Stimulated activated CD4-positive, alpha-beta T cell treated with anti-CD3 and anti-CD28 coated beads, Interleukin-4, amount 100 ng/mL, for 4 hours (primary cell): ENCODE measurements at regions not wholly inside any gene's neighbourhood (a gene's known extent, or its start where the extent isn't known, plus 50 kb on each side); places are given as distances from the start of the nearest gene placed in this dataset.

Experiments
- DNase-seq, 2 experiments: peaks; one replicate each; pipeline ENCODE4 v3.0.0-alpha.2; 2020

DNA sequence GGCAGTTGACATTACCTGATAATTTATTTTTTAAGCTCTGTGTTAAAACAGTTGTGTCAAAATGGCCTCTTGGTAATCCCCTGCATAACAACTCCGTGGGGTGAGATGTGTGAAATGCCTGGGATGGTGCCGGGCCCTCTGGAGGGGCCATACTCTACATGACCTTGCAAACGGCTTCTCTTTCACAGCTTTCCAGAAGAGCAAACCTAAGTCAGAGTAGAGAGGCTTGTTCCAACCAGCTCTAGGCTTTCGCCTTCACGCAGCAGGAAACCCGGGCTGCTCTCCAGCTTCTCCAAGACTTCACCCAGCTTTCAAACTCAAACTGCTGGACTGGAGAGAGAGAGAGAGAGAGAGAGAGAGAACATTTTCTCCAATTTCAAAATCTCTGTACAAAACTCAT, 120.1 kb downstream of the SNX18 start:
- DNase-seq = no peak

DNA sequence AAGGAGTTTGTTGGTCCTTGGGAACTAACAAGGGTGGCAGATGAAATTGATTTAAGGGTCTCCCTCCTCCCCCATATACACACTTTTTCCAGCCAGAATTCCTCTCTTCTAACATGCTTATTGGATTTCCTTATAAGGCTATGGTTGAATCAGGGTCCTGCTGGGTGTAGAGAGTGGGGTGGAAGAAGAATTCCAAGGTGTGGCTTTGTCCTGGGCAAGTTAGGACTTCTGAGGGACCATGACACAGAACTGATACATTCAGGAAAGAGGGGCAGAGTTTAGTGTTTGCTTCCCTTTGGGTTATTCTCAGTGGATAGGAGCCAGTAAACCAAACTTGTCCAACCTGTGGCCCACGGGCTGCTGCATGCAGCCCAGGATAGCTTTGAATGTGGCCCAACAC, 116.5 kb downstream of the SNX18 start:
- DNase-seq = no peak

DNA sequence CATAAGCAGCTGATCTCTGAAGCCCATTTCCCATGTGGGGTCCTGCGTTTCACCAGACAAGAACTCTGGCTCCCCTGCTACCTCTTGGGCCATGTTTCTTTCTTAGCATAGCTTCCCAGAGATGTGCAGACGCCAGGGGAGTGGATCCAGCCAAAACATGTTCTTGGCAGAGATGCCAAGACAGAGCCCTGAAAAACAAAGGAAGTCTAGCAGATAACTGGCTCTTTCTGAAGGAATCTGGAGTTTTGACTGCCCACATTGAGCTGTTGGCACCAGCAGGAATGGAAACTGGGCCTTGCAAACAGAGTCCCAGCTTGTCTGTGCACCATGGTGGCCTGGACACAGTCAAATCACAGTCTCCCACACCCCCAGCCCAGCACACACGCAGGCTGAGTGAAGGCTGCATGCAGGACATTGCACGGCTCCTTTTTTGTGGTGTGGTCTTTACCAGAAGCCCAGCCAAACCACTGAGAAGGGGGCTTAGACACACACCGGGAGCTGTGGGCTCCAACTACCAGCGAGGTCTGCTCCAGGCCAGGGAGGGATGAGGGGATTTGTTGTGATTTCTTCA, 114.7 kb downstream of the SNX18 start:
- no peak for DNase-seq

DNA sequence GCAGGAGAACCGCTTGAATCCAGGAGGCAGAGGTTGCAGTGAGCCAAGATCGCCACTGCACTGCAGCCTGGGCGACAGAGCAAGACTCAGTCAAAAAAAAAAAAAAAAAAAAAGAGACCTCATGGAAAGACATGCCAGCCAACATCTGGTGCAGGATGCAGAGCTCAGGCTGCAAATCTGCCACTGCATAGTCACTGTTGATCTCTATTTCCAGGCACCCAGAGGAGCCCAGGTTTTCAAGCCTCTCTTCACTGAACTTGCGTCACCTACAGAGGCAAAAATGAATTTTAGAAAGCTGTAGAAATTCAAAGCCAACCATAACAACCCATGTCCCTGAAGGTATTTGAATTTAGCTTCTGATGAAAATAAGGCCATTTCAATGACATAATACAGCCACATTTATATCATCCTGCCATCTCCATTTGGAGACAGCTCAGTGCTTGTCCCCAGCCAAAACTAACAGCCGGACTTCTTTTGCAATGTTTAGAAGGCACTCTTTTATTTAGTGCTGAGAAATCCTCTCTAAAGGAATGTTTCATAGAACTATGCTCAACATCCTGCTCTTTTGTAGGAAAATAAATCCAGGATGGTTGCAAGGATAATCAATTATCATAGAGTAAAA, 113.3 kb downstream of the SNX18 start:
- no peak for DNase-seq

DNA sequence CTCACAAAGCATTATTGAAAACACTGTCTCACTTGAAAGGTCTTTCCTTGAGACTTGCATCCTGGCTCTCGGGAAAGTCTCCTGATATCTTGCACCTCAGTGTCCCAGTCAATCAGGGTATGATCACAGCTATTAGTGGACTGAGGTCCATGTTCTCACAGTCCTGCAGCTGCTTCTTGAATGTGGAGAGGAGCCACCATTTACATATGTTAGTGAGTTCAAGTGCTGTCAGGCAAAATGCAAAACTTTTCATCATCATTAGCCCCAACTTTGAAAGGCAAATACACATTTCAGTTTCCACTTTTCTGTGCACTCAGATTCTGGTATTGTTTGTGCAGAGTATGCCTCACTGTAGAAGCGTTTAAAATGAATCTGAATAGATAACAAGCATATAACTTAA, 111.6 kb downstream of the SNX18 start:
- no peak for DNase-seq

DNA sequence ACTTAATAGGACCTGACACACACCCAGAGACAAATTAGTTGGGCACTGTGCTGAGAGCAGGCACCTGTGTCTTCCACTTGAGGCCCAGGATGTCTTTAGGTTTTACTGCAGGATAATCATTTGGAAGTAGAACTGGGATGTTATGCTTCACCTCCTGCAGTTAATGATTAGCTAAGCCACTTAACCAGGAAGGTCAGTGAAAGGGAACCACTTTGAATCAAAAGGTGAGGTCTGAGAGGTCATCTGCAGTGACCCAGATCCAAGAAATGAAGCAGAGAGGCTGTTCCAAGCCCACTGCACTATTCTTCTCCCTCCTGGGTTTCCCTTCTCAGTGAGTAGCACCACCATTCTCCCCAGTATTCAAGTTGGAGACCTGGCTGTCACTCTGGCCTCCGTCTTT, 110.5 kb downstream of the SNX18 start:
- no peak for DNase-seq

DNA sequence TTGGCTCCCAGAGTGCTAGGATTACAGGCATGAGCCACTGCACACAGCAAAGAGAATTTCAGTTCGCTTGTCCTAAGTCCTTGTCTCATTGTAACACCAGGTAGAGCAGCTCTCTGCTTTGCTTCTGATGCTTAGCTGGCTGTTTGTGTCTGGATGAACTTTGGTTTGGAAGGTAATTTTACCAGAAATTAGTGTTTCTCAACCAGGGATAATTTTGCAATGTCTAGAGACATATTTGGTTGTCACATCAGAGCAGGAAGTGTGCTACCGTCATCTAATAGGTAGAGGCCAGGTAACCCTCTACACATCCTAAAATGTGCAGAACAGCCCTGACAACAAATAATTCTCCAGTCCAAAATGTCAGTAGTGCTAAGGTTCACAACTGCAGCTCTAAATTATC, 108.8 kb downstream of the SNX18 start:
- DNase-seq = no peak

DNA sequence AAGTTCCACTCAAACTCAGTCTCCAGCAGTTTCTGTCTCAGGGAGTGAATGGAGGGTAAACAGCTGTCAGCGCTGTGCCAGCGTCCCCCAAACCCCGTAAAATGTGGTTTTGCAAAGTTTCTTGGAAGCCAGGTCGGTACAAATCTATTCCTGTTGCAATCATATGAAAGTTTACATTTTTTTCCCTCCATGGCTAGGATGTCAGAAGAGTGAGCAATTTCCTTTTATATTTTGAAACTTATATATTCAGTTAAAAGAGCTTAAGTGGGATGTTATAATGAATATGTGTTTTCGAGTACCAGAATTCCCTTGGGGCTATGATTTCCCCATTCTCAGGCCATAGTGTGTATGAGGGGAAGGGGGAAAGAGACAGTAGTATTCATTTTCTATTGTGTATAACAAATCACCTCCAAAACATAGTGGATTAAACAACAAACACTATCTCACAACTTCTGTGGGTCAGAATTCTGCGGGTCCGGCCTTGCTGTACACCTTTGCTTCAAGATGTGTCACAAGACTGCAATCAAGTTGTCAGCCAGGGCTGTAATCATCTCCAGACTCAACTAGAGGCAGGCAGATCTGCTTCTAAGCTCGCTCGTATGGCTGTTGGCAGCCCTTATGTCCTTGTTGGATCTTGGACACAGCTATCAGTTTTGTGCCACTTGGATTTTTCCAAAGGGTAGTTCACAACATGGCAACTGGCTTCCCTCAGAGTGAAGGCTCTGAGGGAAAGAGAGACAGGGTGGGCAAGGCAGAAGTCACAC, 107.4 kb downstream of the SNX18 start:
- DNase-seq = no peak

DNA sequence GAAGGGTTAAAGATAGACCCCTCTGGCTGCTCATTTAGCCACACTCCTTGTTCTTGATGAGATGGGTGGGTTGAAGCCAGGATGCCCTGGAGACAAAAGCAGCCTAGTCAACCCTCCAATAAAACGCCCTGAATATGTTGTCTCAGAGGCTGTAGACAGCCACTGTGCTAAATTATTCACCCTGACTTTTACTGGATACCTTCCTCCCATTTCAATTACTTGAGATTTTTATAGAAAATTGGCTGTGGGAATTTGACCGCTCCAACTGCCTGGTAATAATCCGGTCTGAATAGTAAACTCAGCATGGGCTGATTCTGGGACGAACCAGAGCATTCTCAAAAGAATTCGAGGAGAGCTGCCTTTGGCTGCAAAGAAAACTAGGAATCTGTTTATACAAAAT, 104.2 kb downstream of the SNX18 start:
- DNase-seq = no peak

DNA sequence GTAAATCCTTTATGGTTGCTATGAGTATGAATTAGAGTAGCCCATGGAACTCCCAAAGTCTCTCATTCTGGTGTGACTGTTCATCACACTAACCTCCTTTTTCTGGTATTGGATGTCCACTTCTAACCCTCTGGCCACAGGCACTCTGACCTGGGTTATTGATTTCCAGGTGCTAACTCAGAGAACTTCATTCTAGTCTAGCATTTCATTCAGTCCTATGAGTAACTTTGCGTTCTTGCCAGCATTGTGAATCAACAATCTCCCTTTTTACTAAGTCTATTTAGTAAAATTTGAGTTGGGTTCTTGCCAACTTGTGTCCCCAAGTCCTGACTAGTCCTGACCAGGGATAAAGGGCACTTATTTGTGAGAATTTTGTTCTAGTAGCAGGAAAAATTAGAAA, 103.5 kb downstream of the SNX18 start:
- DNase-seq = no peak

DNA sequence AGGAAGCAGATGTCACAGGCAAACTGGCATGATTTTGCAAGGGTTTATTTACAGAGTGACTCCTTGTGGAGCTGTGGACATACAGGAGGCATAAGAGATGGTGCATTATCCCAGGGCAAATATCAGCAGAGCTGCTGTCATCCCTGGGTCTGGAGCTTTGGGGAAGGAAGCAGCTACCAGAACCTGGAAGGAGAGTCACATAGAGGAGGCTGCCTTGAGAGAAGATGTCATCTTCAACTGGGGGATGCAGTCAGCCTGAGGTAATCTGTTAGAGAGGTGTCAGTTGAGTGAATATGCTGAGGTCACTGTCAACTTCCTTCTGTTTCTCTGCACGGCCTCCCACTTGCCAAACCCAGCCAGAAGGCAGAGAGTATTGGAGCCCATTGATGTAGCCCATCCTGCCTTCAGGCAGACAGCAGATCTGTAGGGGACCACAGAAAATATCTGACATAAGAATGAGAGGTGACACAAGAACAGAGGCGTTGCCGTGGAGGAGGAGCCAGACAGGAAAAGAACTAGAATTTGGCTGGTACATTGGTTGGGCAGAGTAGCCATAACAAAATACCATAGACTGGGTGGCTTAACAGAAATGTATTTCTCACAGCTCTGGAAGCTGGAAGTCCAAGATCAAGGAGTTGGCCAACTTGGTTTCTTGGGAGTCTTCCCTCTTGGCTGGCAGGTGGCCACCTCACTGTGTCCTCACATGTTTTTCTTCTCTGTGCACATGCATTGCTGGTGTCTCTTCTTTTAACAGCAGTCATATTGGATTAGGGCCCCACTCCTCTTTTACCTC, 102.8 kb downstream of the SNX18 start:
- DNase-seq = no peak

DNA sequence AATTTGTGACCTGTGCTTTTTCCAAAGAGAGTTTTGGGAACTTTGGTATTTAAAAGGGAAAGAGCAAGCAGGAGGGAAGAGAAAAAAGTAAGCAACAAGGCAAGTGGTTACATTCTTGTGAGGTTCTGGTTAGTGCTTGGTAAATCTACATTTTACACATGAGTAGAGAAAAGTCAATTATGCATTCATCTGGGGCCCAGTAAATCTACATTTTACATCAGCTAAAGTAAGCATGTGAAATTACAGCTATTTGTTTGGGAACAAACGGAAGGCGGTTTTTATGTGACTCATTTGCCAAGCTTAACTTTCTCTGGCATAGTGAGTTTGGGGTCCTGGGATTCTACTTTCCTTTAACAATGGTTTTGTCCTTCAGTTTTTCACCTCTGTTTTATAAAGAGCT, 102.2 kb downstream of the SNX18 start:
- no peak for DNase-seq

DNA sequence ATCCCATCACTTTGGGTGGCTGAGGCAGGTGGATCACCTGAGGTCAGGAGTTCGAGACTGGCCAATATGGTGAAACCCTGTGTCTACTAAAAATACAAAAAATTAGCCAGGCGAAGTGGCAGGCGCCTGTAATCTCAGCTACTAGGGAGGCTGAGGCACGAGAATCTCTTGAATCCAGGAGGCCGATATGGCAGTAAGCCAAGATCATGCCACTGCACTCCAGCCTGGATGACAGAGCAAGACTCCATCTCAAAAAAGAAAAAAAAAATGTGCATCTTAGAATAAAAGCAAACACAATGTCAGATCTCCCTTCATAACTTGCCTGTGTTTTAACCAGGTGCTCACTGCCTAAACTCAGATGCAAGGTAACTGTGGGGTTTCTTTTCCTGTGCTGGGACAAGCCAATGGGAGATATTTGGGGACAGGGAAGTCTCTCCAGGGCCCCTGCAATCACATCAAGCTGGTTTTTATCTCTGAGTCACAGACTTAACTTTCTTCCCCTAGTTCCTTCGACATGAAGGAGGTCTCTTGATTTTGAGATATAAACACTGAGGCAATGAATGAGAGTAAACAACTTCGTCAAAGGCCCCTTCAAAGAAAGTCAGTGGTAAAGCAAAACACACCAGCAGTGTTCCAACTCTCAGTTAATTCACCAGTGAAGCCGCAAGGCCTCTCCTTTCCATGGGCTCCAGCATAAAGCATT, 99.1 kb downstream of the SNX18 start:
- no peak for DNase-seq

DNA sequence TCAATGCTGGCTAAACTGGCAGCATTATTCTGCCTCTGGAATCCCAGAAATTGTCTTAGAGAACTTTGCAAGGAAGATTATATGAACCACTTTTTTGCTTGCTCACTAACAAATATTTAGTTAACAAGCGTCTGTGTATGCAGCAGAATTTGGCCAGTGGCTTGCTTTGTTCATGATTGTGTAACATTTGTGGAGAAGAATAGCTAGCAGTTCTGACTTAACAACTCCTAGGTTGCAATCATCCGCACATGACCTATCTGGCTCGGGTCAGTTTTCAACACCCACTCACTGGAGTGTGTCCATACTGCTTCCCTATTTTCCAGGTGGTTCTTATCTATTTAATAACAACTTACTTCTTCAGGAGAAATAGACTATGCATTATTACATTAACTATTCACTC, 98.5 kb downstream of the SNX18 start:
- DNase-seq = no peak

DNA sequence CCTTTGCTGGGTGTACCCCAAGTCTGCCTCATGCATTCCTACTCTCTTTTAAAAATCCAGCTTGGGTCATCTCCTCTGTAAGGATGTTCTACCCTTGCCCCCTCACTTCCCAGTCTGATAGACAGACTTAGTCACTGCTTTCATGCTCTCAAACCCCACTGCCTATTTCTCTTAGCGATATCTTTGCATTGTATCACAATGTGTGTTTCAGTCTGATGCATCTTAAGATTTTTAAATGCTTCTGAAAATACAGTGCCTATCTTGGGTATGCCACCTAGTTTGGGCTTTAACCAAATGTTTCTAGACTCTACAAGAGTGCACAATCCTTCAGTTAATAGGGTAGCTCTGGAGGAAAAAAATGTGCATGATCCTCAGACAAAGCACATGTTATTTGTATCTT, 97.8 kb downstream of the SNX18 start:
- no peak for DNase-seq

DNA sequence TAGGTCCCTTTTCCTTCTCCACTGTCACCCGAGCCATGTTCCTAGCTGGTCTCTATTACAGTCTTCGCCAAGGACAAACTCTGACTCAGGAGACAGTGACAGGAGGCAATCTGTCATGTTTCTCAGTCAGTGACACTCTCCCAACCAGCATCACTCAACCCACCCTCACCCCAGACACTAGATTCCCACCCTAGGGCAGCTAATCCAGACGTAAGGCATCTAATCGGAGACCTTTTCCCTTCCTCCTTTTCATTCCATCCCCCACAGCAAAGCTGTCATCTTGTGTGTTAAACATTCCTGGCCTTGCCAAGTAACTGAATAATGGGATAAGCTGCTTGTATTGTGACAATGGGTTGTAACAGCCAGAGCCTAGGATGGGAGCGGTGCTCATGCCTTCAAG, 95.2 kb downstream of the SNX18 start:
- DNase-seq = no peak

DNA sequence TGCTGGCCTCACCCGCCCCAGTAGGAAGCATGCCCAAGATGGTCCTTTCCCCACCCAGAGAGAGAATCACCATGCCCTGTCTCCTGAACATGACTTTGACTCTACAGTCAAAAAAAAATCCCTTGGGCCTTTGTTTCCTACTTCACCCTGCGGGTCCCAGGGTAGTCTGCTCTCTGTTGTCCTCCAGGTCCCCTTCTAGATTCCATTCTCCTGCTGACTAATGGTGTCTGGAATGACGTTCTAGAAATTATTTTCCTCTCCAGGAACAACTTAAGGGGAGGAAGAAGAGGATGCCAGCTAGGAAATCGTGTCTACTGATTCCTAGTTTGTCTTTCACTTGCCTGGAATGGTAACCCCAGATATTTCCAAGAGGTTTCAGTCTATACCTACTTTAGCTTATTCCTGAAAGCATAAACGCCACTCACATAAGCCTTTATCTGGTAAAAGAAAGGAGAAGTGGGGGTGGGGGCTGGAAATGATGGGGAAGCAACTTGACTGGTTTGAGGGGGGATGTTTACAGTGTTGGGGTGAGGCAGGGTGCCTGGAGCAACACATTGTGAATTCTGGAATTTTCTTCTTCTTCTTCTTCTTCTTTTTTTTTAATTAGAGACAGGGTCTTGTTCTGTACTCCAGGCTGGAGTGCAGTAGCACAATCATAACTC, 93.9 kb downstream of the SNX18 start:
- DNase-seq = no peak

DNA sequence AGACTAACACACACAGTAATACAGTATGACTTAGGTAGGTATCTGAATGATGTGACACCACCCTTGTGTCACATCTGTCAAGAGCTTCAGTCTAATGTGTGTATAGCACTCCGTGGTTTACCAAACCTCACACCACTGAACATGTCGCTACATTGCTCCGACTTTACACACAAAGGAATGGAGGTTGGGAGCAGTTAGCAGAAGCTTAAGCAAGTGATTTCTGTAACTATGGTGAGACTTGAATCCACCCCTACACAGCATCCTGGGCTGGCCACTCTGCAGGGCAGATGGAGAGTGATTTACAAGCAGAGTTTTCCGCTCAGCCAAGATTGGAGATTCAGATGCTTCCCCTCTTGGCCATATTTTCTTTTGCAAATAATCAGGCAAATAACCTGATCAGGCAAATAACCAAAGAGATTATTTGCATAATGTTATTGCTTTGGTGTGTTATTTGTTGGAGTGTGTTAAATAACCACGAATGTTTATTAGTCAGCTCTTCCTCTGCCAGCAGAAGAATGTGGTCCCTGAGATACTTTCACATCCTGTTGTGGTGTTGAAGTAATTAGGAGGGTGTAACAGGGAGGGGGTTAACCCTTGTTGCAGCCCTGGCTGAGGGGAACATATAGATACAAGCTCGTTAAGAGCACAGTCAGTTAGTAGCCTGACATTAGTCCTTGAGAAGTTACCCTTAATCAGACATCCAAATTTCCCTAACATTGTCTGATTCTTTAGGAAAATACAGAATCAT, 92.8 kb downstream of the SNX18 start:
- peak in 1 of 2 experiments; percentile 15 for DNase-seq

DNA sequence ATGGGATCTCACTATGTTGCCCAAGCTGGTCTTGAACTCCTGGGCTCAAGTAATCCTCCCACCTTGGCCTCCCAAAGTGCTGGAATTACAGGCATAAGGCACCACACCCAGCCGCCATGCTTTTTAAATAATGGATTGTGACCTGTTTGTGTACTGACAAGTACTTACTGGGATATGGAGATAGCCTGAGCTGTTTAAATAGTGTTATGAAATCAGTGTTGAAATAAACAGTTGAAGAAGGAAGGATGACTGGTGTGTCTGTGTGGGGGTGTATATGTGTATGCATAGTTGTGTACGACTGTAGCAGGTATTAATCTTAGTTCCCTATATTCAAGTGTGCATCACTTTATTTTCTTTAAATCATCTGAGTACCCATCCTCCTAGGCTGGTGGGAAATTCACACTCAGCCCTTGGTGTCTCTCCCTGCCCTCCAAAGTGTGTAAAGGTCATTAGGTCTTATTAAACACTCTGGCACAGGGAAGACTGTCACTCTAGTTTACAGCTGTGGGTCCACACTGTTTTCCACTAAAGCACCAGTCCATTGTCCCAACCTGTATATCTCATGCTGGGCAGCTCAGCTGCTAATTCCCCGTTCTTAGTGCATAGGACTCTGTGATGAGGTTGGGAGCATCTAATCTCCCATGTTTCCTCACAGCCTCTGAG, 91.0 kb downstream of the SNX18 start:
- no peak for DNase-seq

DNA sequence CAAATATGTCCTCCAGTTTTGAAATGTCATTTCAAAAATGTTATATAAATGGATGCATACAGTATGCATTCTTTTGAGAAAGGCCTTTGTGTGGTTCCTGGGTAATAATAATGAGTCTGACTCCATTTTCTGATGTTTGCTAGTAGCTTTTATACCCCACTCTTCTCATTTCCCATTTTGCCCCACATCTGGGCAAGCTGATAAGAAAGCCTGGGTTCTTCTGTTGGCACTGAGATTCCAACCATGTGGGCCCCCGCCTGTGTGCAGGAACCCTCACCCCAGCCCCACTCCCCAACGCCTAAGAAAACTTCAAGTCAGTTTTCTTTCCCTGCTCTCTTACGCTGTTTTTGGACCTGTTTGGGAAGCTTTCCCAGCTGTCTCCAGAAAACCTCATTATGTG, 89.4 kb downstream of the SNX18 start:
- no peak for DNase-seq

DNA sequence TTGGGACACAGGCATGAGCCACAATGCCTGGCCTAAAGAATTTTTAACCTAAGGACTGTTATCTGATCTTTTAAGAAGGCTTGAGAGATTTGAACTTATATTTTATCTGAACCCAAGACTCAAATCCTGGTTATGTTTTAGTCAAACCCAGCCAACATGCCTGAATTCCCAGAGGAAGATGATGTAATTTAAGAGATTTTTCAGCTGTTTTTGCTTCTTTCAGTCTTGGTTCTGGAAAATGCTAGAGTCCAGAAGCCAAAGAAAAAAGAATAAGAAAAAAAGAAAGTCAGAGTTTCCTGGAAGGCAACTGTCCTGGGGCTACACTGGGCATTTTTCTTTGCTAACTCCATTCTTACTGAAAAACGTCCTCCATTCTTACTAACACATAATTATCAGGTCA, 85.8 kb downstream of the SNX18 start:
- no peak for DNase-seq
